A549 (cell line): ENCODE measurements at regions not wholly inside any gene's neighbourhood (a gene's known extent, or its start where the extent isn't known, plus 50 kb on each side); places are given as distances from the start of the nearest gene placed in this dataset.

Experiments
- ATAC-seq, 2 experiments: fragments of 200-7000 bp in 1 of 2; fragments of >200 bp in 1 of 2; cut with Nextera tagmentation in 1 of 2; cut with Tn5 transposase in 1 of 2; 3 replicates each; pipeline versions ENCODE4 v1.8.0 to v1.9.1; 2018 to 2020; ENCODE audit warnings: mild to moderate bottlenecking in 1 of 2, moderate library complexity in 1 of 2
- CTCF ChIA-PET: fragments of 300-600 bp; sonication (Branson Sonifier 250); formaldehyde crosslinking; extraction: SDS; loops from one replicate; lab custom pipeline; 2021; ENCODE audit warnings: antibody characterized with exemption, inconsistent platforms; lab: Yijun Ruan, JAX
- POLR2A ChIA-PET: fragments of 350-600 bp; formaldehyde crosslinking; extraction: SDS; loops from one replicate; lab custom pipeline; 2021; ENCODE audit warnings: antibody characterized with exemption, inconsistent platforms; lab: Yijun Ruan, JAX
- DNase-seq, 2 experiments: peaks; one replicate each; pipeline versions ENCODE4 v3.0.0 to v3.0.0-alpha.2; 2011 to 2016; ENCODE audit warnings: low read depth in 1 of 2, low spot score in 1 of 2
- FAIRE-seq: peaks from 2 replicates; lab custom pipeline; 2011; peaks lifted over from hg19 to GRCh38; lab: Jason Lieb, UNC
- H3K27ac ChIP-seq, 2 experiments: fragments of >200 bp; sonication (Bioruptor Twin); formaldehyde crosslinking; 3 replicates each; pipeline ENCODE4 v1.5.1; 2016 to 2017
- H3K4me1 ChIP-seq: fragments of >200 bp; sonication (Bioruptor Twin); formaldehyde crosslinking; 3 replicates; pipeline ENCODE4 v1.6.1; 2016
- H3K4me2 ChIP-seq: fragments of >200 bp; sonication (Bioruptor Twin); formaldehyde crosslinking; 3 replicates; pipeline ENCODE4 v1.6.1; 2016
- H3K4me3 ChIP-seq: fragments of >200 bp; sonication (Bioruptor Twin); formaldehyde crosslinking; 3 replicates; pipeline ENCODE4 v1.5.1; 2016
- H3K9me3 ChIP-seq: fragments of >200 bp; sonication (Bioruptor Twin); formaldehyde crosslinking; 3 replicates; pipeline ENCODE4 v1.6.1; 2016
- BHLHE40 ChIP-seq: IDR thresholded peaks from 2 replicates; pipeline ENCODE4 v1.6.1; 2012; ENCODE audit warnings: low read depth, low read length, inconsistent platforms
- CBX8 ChIP-seq: fragments of 200-600 bp; sonication (generic); IDR thresholded peaks from 2 replicates; pipeline ENCODE4 v1.6.1; 2016
- CHD4 ChIP-seq: fragments of 200-600 bp; sonication (generic); IDR thresholded peaks from 2 replicates; pipeline ENCODE4 v1.6.1; 2016; ENCODE audit warnings: antibody characterized with exemption, mild to moderate bottlenecking, borderline replicate concordance
- EHF ChIP-seq: fragments of 250-450 bp; sonication (Bioruptor Pico); IDR thresholded peaks from 2 replicates; pipeline ENCODE4 v1.5.0; 2020; ENCODE audit warnings: mild to moderate bottlenecking
- ESRRA ChIP-seq: fragments of 150-350 bp; IDR thresholded peaks from 2 replicates; pipeline ENCODE4 v1.6.1; 2014; ENCODE audit warnings: mild to moderate bottlenecking, low read length, borderline replicate concordance
- FOSB ChIP-seq: fragments of 250-450 bp; sonication (Bioruptor Pico); IDR thresholded peaks from 2 replicates; pipeline ENCODE4 v1.5.0; 2020; ENCODE audit warnings: mild to moderate bottlenecking, moderate library complexity
- HDAC2 ChIP-seq: fragments of 200-600 bp; sonication (generic); IDR thresholded peaks from 2 replicates; pipeline ENCODE4 v1.6.1; 2016
- HEYL ChIP-seq: fragments of 250-450 bp; sonication (Bioruptor Pico); IDR thresholded peaks from 2 replicates; pipeline ENCODE4 v1.8.0; 2021; ENCODE audit warnings: mild to moderate bottlenecking, moderate library complexity
- HOXA7 ChIP-seq: fragments of 250-450 bp; sonication (Bioruptor Pico); IDR thresholded peaks from 2 replicates; pipeline ENCODE4 v1.5.0; 2020; ENCODE audit warnings: mild to moderate bottlenecking, moderate library complexity
- HOXB5 ChIP-seq: fragments of 250-450 bp; sonication (Bioruptor Pico); IDR thresholded peaks from 2 replicates; pipeline ENCODE4 v1.5.0; 2020; ENCODE audit warnings: mild to moderate bottlenecking, moderate library complexity
- KDM5A ChIP-seq: fragments of 200-600 bp; sonication (generic); IDR thresholded peaks from 2 replicates; pipeline ENCODE4 v1.6.1; 2016; ENCODE audit warnings: antibody characterized with exemption, mild to moderate bottlenecking
- MAFK ChIP-seq: fragments of 450-650 bp; IDR thresholded peaks from 2 replicates; pipeline ENCODE4 v1.6.1; 2014; ENCODE audit not compliant: partially characterized antibody
- NFE2L2 ChIP-seq: fragments of 150-350 bp; conservative IDR thresholded peaks from 2 replicates; pipeline ENCODE4 v1.6.1; 2014; ENCODE audit warnings: low read length
- NPAS2 ChIP-seq: fragments of 250-450 bp; sonication (Bioruptor Pico); IDR thresholded peaks from 2 replicates; pipeline ENCODE4 v1.8.0; 2022; ENCODE audit warnings: mild to moderate bottlenecking, moderate library complexity, borderline replicate concordance
- POLR2AphosphoS2 ChIP-seq: conservative IDR thresholded peaks from 2 replicates; pipeline ENCODE4 v1.6.1; 2012; ENCODE audit warnings: low read length, improper control_type of control experiment, inconsistent platforms
- RAD21 ChIP-seq, 2 experiments: fragments of >200 bp in 1 of 2; sonication (Bioruptor Twin) in 1 of 2; formaldehyde crosslinking in 1 of 2; IDR thresholded peaks in 1 of 2; conservative IDR thresholded peaks in 1 of 2; 2 replicates in 1 of 2; 3 replicates in 1 of 2; pipeline ENCODE4 v1.6.1; 2012 to 2018; ENCODE audit warnings: inconsistent platforms in 1 of 2
- RNF2 ChIP-seq: fragments of 200-600 bp; sonication (generic); IDR thresholded peaks from 2 replicates; pipeline ENCODE4 v1.6.1; 2016; ENCODE audit warnings: low read depth, mild to moderate bottlenecking, antibody characterized with exemption, moderate library complexity, borderline replicate concordance
- SMC3 ChIP-seq: fragments of >200 bp; sonication (Bioruptor Twin); formaldehyde crosslinking; IDR thresholded peaks from 3 replicates; pipeline ENCODE4 v1.6.1; 2018; ENCODE audit warnings: inconsistent platforms
- WGBS: methylation state at CpG from one replicate; pipeline ENCODE4 v1.1.6; 2017; ENCODE audit errors: missing lambda C conversion rate; 5-methylcytosine and 5-hydroxymethylcytosine counted together
- TF ChIP-seq, protein P1 (sequence below): fragments of >200 bp; sonication (Bioruptor Twin); formaldehyde crosslinking; IDR thresholded peaks from 3 replicates; pipeline ENCODE4 v1.5.1; 2016
- TF ChIP-seq, protein P2 (sequence below): IDR thresholded peaks from 2 replicates; pipeline ENCODE4 v1.6.1; 2012
- TF ChIP-seq, protein P3 (sequence below): fragments of 150-350 bp; IDR thresholded peaks from 2 replicates; pipeline ENCODE4 v1.6.1; 2014; ENCODE audit warnings: low read depth, mild to moderate bottlenecking, low read length
- TF ChIP-seq, protein P4 (sequence below): IDR thresholded peaks from 2 replicates; pipeline ENCODE4 v1.6.1; 2012; ENCODE audit warnings: low read depth, borderline replicate concordance

DNA sequence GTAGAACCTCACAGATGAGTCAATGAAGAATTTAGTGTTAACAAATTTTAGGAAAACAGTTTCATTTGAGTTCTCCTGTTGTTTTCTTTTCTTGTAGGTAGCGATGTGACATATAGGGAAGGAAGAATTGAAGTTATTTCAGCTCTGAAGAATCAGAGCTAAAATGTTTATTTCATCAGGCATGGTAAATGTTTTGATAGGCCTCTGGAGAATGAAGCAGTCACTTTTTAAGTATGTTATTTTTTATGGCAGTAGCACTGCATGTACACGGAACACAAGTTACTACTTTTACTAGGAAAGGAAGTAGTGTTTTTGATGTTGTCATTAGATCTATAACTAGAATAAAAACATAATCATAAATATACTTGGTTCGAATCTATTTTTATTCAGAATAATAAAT is 1357.3 kb upstream of the CITED2 start:
- FAIRE-seq (no peak), DNase-seq (no peak), ATAC-seq (no peak)
- no peak overlapping the region for H3K4me2 ChIP-seq
- CTCF ChIA-PET: no interaction called here
- no peak overlapping the region for H3K27ac ChIP-seq
- TF ChIP-seq HDAC2 (no peak), POLR2AphosphoS2 (no peak), RAD21 (conservative IDR thresholded peaks at IDR 0.05 in 1 of 2, IDR thresholded peaks at IDR 0.05 in 1 of 2) (no peak), HOXA7 (no peak), ESRRA (no peak), FOSB (CRISPR knock-in tag) (no peak), CHD4 (no peak), BHLHE40 (no peak), NFE2L2 (no peak), HEYL (no peak), RNF2 (no peak), MAFK (no peak), KDM5A (no peak)
- TF ChIP-seq, protein P1, sequence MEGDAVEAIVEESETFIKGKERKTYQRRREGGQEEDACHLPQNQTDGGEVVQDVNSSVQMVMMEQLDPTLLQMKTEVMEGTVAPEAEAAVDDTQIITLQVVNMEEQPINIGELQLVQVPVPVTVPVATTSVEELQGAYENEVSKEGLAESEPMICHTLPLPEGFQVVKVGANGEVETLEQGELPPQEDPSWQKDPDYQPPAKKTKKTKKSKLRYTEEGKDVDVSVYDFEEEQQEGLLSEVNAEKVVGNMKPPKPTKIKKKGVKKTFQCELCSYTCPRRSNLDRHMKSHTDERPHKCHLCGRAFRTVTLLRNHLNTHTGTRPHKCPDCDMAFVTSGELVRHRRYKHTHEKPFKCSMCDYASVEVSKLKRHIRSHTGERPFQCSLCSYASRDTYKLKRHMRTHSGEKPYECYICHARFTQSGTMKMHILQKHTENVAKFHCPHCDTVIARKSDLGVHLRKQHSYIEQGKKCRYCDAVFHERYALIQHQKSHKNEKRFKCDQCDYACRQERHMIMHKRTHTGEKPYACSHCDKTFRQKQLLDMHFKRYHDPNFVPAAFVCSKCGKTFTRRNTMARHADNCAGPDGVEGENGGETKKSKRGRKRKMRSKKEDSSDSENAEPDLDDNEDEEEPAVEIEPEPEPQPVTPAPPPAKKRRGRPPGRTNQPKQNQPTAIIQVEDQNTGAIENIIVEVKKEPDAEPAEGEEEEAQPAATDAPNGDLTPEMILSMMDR: no peak
- TF ChIP-seq, protein P2, sequence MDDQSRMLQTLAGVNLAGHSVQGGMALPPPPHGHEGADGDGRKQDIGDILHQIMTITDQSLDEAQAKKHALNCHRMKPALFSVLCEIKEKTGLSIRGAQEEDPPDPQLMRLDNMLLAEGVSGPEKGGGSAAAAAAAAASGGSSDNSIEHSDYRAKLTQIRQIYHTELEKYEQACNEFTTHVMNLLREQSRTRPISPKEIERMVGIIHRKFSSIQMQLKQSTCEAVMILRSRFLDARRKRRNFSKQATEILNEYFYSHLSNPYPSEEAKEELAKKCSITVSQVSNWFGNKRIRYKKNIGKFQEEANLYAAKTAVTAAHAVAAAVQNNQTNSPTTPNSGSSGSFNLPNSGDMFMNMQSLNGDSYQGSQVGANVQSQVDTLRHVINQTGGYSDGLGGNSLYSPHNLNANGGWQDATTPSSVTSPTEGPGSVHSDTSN: no peak
- TF ChIP-seq, protein P3, sequence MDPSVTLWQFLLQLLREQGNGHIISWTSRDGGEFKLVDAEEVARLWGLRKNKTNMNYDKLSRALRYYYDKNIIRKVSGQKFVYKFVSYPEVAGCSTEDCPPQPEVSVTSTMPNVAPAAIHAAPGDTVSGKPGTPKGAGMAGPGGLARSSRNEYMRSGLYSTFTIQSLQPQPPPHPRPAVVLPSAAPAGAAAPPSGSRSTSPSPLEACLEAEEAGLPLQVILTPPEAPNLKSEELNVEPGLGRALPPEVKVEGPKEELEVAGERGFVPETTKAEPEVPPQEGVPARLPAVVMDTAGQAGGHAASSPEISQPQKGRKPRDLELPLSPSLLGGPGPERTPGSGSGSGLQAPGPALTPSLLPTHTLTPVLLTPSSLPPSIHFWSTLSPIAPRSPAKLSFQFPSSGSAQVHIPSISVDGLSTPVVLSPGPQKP: no peak
- POLR2A ChIA-PET: no interaction called here
- no peaks in the 10 kb centered on the region for H3K9me3 ChIP-seq
- H3K4me1 ChIP-seq: no peaks in the 10 kb centered on the region
- 69% methylated on average over 3 of the region's 3 CpGs for WGBS
- H3K4me3 ChIP-seq: no peak overlapping the region

DNA sequence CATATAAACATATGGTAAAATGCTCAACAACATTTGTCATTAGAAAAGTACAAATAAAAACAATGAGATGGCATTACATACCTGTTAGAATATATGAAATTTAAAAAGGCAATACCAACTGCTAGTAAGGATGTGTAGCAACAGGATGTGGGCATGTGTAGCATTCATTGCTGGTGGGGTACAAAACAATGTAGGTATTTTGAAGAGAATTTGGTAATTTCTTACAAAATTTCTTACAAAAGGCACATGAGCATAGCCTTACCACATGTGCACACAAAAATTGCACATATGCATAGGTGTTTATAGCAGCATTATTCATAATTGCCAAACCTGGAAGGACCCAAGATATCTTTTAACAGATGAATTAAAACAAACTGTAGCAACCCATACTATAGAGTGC is 1355.1 kb upstream of the CITED2 start:
- POLR2A ChIA-PET: no interaction called here
- no peak for DNase-seq

More for the DNA sequence above, 1355.1 kb upstream of the CITED2 start:
- Histone ChIP-seq H3K4me3 (no peak overlapping the region), H3K4me2 (no peak overlapping the region), H3K9me3 (no peaks in the 10 kb centered on the region), H3K4me1 (no peaks in the 10 kb centered on the region), H3K27ac (no peak overlapping the region)
- TF ChIP-seq HOXB5 (no peak), EHF (CRISPR knock-in tag) (no peak), KDM5A (no peak), NPAS2 (CRISPR knock-in tag) (no peak), SMC3 (no peak), CBX8 (no peak), FOSB (CRISPR knock-in tag) (no peak), RNF2 (no peak), BHLHE40 (no peak)
- TF ChIP-seq, protein P4, sequence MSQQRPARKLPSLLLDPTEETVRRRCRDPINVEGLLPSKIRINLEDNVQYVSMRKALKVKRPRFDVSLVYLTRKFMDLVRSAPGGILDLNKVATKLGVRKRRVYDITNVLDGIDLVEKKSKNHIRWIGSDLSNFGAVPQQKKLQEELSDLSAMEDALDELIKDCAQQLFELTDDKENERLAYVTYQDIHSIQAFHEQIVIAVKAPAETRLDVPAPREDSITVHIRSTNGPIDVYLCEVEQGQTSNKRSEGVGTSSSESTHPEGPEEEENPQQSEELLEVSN: no peak
- TF ChIP-seq, protein P3: no peak
- FAIRE-seq (no peak), ATAC-seq (no peak)
- CTCF ChIA-PET: no interaction called here
